Glutamatergic neuron (in vitro differentiated cells): ENCODE measurements at regions not wholly inside any gene's neighbourhood (a gene's known extent, or its start where the extent isn't known, plus 50 kb on each side); places are given as distances from the start of the nearest gene placed in this dataset.
A peak's percentile ranks its signal among the peaks of the same experiment; 100 is the strongest.

ENCODE experiments used
- DNase-seq: peaks from one replicate; pipeline ENCODE4 v3.0.0; 2022
- H3K27ac Mint-ChIP-seq: one replicate; pipeline ENCODE4 v1.8.0; 2020; ENCODE audit warnings: mild to moderate bottlenecking, mixed read lengths, inconsistent platforms; ENCODE audit not compliant: unreplicated experiment
- H3K27me3 Mint-ChIP-seq: one replicate; pipeline ENCODE4 v1.8.0; 2020; ENCODE audit warnings: mild to moderate bottlenecking, moderate library complexity, mixed read lengths, inconsistent platforms; ENCODE audit not compliant: unreplicated experiment
- H3K36me3 Mint-ChIP-seq: one replicate; pipeline ENCODE4 v1.8.0; 2020; ENCODE audit warnings: mild to moderate bottlenecking, mixed read lengths, inconsistent platforms; ENCODE audit not compliant: unreplicated experiment
- H3K4me1 Mint-ChIP-seq: one replicate; pipeline ENCODE4 v1.8.0; 2020; ENCODE audit warnings: mild to moderate bottlenecking, low read depth, mixed read lengths, inconsistent platforms; ENCODE audit not compliant: unreplicated experiment
- H3K4me3 Mint-ChIP-seq: one replicate; pipeline ENCODE4 v1.8.0; 2020; ENCODE audit warnings: mild to moderate bottlenecking, mixed read lengths, inconsistent platforms; ENCODE audit not compliant: unreplicated experiment
- H3K9me3 Mint-ChIP-seq: one replicate; pipeline ENCODE4 v1.8.0; 2020; ENCODE audit warnings: mild to moderate bottlenecking, moderate library complexity, mixed read lengths, inconsistent platforms; ENCODE audit not compliant: unreplicated experiment
- CTCF ChIP-seq: fragments of 200-600 bp; sonication (generic); IDR thresholded peaks from one replicate; pipeline ENCODE4 v1.5.0; 2021; ENCODE audit not compliant: partially characterized antibody, unreplicated experiment

DNA sequence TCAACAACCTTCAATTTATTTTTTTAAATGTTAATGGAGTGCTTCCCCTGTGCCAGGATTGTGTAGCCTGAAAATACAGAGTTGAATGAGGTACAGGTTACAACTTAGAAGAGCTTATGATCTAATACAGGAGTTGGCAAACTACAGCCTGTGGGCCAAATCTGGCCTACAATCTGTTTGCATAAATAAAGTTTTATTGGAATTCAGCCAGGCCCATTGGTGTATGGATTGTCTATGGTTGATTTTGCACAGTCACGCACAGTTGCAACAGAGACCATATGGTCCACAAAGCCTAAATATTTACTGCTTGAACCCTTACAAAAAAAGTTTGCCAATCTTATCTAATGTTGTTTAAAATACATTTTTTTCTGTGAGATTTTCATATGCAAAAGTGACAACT is 177.3 kb upstream of the CCN2 start:
- DNase-seq: no peak
- H3K9me3 Mint-ChIP-seq: peaks cover 4% of the 10 kb centered on the region
- no peaks in the 10 kb centered on the region for H3K36me3 Mint-ChIP-seq
- H3K27ac Mint-ChIP-seq: no peak overlapping the region
- H3K4me1 Mint-ChIP-seq: peaks cover 22% of the 10 kb centered on the region
- no peak for TF ChIP-seq CTCF
- no peak overlapping the region for H3K4me3 Mint-ChIP-seq
- H3K27me3 Mint-ChIP-seq: peaks cover 7% of the 10 kb centered on the region

GRCh38 chr6:132126150-132126549 is 175.0 kb upstream of the CCN2 start:
- H3K4me3 Mint-ChIP-seq: no peak overlapping the region
- peaks cover 18% of the 10 kb centered on the region for H3K4me1 Mint-ChIP-seq
- no peak for DNase-seq
- H3K27me3 Mint-ChIP-seq: peaks cover 5% of the 10 kb centered on the region
- TF ChIP-seq CTCF: no peak
- no peaks in the 10 kb centered on the region for H3K36me3 Mint-ChIP-seq
- H3K9me3 Mint-ChIP-seq: no peaks in the 10 kb centered on the region
- no peak overlapping the region for H3K27ac Mint-ChIP-seq

DNA sequence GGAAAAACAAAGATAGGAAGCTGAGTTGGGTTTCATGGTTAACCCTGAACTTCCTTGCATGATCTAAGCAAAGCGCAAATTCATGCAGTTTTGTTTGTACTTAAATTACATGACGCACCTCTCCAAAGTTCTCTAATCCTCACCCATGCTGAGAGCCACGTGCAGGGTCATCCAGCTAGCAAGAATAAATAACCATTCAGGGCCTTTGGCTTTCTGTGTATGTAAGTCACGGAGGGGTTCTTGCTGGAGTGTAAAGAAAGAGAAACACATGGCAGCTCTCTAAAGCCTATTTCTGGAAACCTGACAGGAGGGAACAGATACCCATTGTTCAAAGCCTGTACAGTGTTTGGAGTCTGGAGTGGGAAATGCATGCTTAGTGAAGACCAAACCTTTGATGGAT is 171.7 kb upstream of the CCN2 start:
- Mint-ChIP-seq H3K4me1 (peaks cover 13% of the 10 kb centered on the region), H3K36me3 (no peaks in the 10 kb centered on the region), H3K9me3 (no peaks in the 10 kb centered on the region), H3K4me3 (no peak overlapping the region), H3K27me3 (peaks cover 2% of the 10 kb centered on the region), H3K27ac (peak overlapping the region; percentile 59)
- TF ChIP-seq CTCF: no peak
- DNase-seq: no peak

- Mint-ChIP-seq H3K36me3 (no peaks in the 10 kb centered on the region), H3K4me1 (peaks cover 13% of the 10 kb centered on the region), H3K27ac (peak overlapping the region; percentile 56), H3K4me3 (no peak overlapping the region), H3K27me3 (peaks cover 2% of the 10 kb centered on the region), H3K9me3 (no peaks in the 10 kb centered on the region)
- no peak for DNase-seq
- TF ChIP-seq CTCF: no peak
Observed at GRCh38 chr6:132122176-132122575, 171.0 kb upstream of the CCN2 start.

DNA sequence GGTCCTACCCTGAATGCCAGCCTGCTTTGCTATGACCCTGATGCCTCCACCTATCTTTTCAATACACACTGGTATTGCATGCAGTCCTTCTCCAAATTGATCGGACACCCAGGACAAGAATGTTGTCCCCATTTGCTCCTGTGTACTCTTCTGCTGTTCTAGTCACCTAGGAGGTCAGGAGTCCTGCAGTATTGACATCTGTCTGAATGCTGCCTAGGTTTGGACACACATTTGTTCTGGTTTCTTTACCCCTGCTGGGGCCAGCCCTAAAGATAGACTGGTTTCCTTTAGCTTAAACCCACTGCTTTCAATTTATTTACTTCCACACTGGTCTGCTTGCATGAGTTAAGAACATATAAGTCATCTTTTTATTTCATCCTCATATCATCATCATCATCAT is 167.0 kb upstream of the CCN2 start:
- H3K4me3 Mint-ChIP-seq: no peak overlapping the region
- no peak for DNase-seq
- no peaks in the 10 kb centered on the region for H3K27me3 Mint-ChIP-seq
- no peak for TF ChIP-seq CTCF
- H3K36me3 Mint-ChIP-seq: no peaks in the 10 kb centered on the region
- peaks cover 12% of the 10 kb centered on the region for H3K4me1 Mint-ChIP-seq
- H3K9me3 Mint-ChIP-seq: no peaks in the 10 kb centered on the region
- H3K27ac Mint-ChIP-seq: no peak overlapping the region
